CD14-positive monocyte (primary cell): ENCODE measurements at regions not wholly inside any gene's neighbourhood (a gene's known extent, or its start where the extent isn't known, plus 50 kb on each side); places are given as distances from the start of the nearest gene placed in this dataset.

ENCODE experiments used
- DNase-seq, 3 donors: peaks; one replicate each; pipeline ENCODE4 v3.0.0-alpha.2; 2011 to 2022
- H2AFZ ChIP-seq: 2 replicates; pipeline ENCODE4 v1.6.0; 2012; ENCODE audit warnings: mild to moderate bottlenecking, low read depth, low read length, inconsistent platforms; ENCODE audit not compliant: insufficient read depth, poor library complexity, severe bottlenecking
- H3K27ac ChIP-seq, 2 donors: 1 replicate in 1 of 2; 2 replicates in 1 of 2; pipeline ENCODE4 v1.5.1; 2012 to 2013; ENCODE audit warnings: low read length in 2 of 2, control low read depth in 1 of 2, inconsistent platforms in 1 of 2, low read depth in 1 of 2, mild to moderate bottlenecking in 1 of 2
- H3K27me3 ChIP-seq, 2 donors: one replicate each; pipeline versions ENCODE4 v1.6.0 to v1.6.1; 2011 to 2013; ENCODE audit warnings: low read length in 2 of 2; ENCODE audit not compliant: control insufficient read depth in 2 of 2, insufficient read depth in 2 of 2
- H3K36me3 ChIP-seq, 2 donors: replicated peaks in 1 of 2; 1 replicate in 1 of 2; 2 replicates in 1 of 2; pipeline versions ENCODE4 v1.5.1 to v1.6.1; 2012 to 2013; ENCODE audit warnings: low read length in 2 of 2, control low read depth in 1 of 2, inconsistent platforms in 1 of 2, mild to moderate bottlenecking in 1 of 2; ENCODE audit not compliant: insufficient read depth in 2 of 2, control insufficient read depth in 1 of 2
- H3K4me1 ChIP-seq, 2 donors: 1 replicate in 1 of 2; 2 replicates in 1 of 2; pipeline versions ENCODE4 v1.5.1 to v1.6.1; 2012 to 2013; ENCODE audit warnings: low read length in 2 of 2, control low read depth in 1 of 2, inconsistent platforms in 1 of 2, mild to moderate bottlenecking in 1 of 2, moderate library complexity in 1 of 2; ENCODE audit not compliant: insufficient read depth in 2 of 2, control insufficient read depth in 1 of 2
- H3K4me2 ChIP-seq: replicated peaks from 2 replicates; pipeline ENCODE3; 2012; ENCODE audit warnings: low read length, moderate library complexity, mild to moderate bottlenecking; ENCODE audit not compliant: poor library complexity, severe bottlenecking; ENCODE audit errors: extremely low read depth
- H3K4me3 ChIP-seq, 3 experiments: fragments of 200-600 bp in 1 of 3; sonication (generic) in 1 of 3; replicated peaks in 1 of 3; 1 replicate in 2 of 3; 2 replicates in 1 of 3; pipeline ENCODE4 v1.5.1; 2011 to 2013; ENCODE audit warnings: low read length in 3 of 3, mild to moderate bottlenecking in 3 of 3, control low read depth in 2 of 3, low read depth in 2 of 3, inconsistent platforms in 1 of 3, moderate library complexity in 1 of 3
- H3K79me2 ChIP-seq: 2 replicates; pipeline ENCODE4 v1.6.0; 2012; ENCODE audit warnings: mild to moderate bottlenecking, control low read depth, inconsistent platforms, low read length, moderate library complexity; ENCODE audit not compliant: insufficient read depth
- H3K9ac ChIP-seq: 2 replicates; pipeline ENCODE4 v1.6.0; 2017; ENCODE audit warnings: low read length, mild to moderate bottlenecking; ENCODE audit not compliant: insufficient read depth, poor library complexity, severe bottlenecking
- H3K9me3 ChIP-seq, 2 donors: replicated peaks in 1 of 2; 1 replicate in 1 of 2; 2 replicates in 1 of 2; pipeline versions ENCODE4 v1.5.1 to v1.6.1; 2012 to 2013; ENCODE audit warnings: low read length in 2 of 2, control low read depth in 1 of 2; ENCODE audit not compliant: control insufficient read depth in 1 of 2, insufficient read depth in 1 of 2
- H4K20me1 ChIP-seq: 2 replicates; pipeline ENCODE4 v1.6.0; 2012; ENCODE audit warnings: mild to moderate bottlenecking, low read length, control low read depth, moderate library complexity; ENCODE audit not compliant: insufficient read depth
- H3K27ac Mint-ChIP-seq, 7 donors: one replicate each; pipeline ENCODE4 v1.8.0; 2020; ENCODE audit warnings: mild to moderate bottlenecking in 7 of 7, mixed read lengths in 7 of 7, moderate library complexity in 6 of 7, inconsistent platforms in 2 of 7
- H3K27me3 Mint-ChIP-seq, 3 donors: one replicate each; pipeline ENCODE4 v1.8.0; 2021 to 2022; ENCODE audit warnings: low read depth in 3 of 3, mild to moderate bottlenecking in 3 of 3, mixed read lengths in 3 of 3, moderate library complexity in 3 of 3, inconsistent platforms in 1 of 3
- H3K36me3 Mint-ChIP-seq, 2 donors: one replicate each; pipeline ENCODE4 v1.8.0; 2020; ENCODE audit warnings: mixed read lengths in 2 of 2, inconsistent platforms in 1 of 2, mild to moderate bottlenecking in 1 of 2
- H3K4me1 Mint-ChIP-seq: one replicate; pipeline ENCODE4 v1.8.0; 2020; ENCODE audit warnings: mild to moderate bottlenecking, mixed read lengths
- H3K4me3 Mint-ChIP-seq, 2 donors: one replicate each; pipeline ENCODE4 v1.8.0; 2020; ENCODE audit warnings: mild to moderate bottlenecking in 2 of 2, mixed read lengths in 2 of 2, moderate library complexity in 1 of 2
- H3K9me3 Mint-ChIP-seq, 7 donors: one replicate each; pipeline ENCODE4 v1.8.0; 2020 to 2022; ENCODE audit warnings: mixed read lengths in 7 of 7, mild to moderate bottlenecking in 6 of 7, moderate library complexity in 6 of 7, inconsistent platforms in 2 of 7
- WGBS: methylation state at CpG from one replicate; pipeline ENCODE4 v1.1.5; 2013; ENCODE audit warnings: missing lambda C conversion rate; ENCODE audit not compliant: insufficient coverage; 5-methylcytosine and 5-hydroxymethylcytosine counted together
- intact Hi-C, 2 donors: fragments of 100-400 bp; cut with micrococcal nuclease; formaldehyde crosslinking; loops; one replicate each; pipeline versions ENCODE4 v1.15.0 to v1.15.1; 2023
- TF ChIP-seq, protein P1 (sequence below): fragments of 200-600 bp; IDR thresholded peaks from one replicate; pipeline ENCODE4 v1.8.0; 2022; ENCODE audit warnings: antibody characterized with exemption, mild to moderate bottlenecking

DNA sequence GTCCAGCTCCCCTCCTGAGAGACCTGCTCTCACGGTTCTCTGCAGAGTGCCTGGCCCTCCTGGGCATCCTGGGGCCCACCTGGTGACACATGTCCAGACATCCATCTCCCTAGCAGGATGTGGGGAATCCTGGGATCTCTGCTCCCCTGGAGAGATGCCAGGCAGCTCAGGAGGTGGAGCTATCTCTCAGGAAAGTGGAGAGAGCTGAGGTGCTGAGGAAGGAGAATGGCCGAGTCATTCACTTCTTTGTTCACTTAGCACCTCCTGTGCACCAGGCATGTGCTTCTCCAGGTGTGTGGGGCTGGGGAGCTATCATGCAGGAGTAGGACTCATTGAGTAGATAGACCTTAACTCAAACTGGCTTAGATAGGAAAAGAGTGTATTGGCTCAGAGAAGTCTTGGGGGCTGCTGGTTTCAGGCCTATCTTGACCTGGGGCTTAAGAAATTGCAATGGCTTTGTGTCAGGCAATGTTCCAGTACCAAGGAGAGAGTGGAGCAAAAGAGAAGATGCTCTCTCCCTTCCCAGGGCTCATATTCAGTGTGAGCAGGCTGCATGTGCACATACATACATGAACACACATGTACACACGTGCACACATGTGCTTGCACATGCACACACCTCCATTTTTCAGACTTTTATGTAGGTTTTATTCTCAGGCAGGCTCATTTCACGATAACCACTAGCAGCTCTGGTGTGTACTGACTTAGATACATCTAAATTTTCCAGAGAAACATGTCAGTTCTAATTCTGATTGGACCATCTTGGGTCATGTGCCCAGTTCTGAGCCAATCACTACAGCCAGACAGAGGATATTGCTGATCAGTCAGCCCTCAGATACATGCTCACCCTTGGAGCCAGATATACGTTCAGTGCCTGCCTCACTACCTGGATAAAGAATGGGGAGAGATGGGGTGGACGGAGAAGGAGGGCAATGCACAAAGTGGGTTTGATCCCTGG is 437.6 kb downstream of the PTPRU start:
- no peak overlapping the region for H3K27ac Mint-ChIP-seq
- H3K4me2 ChIP-seq, result no peak overlapping the region
- no peak overlapping the region for H3K27ac ChIP-seq
- no peaks in the 10 kb centered on the region for H4K20me1 ChIP-seq
- no peaks in the 10 kb centered on the region for H3K27me3 ChIP-seq
- WGBS, result 87% methylated on average over 3 of the region's 6 CpGs
- no peaks in the 10 kb centered on the region for H3K36me3 ChIP-seq
- no peaks in the 10 kb centered on the region for H3K9me3 ChIP-seq
- peaks cover 0 to 3% (median 0%) of the 10 kb centered on the region in 7 donors for H3K9me3 Mint-ChIP-seq
- no peak overlapping the region for H3K4me3 Mint-ChIP-seq
- intact Hi-C loops, result no loop called here
- H3K79me2 ChIP-seq, result no peaks in the 10 kb centered on the region
- no peak overlapping the region for H3K9ac ChIP-seq
- no peak overlapping the region for H3K4me3 ChIP-seq
- H3K4me1 ChIP-seq, result no peaks in the 10 kb centered on the region
- no peak overlapping the region for H2AFZ ChIP-seq
- H3K27me3 Mint-ChIP-seq, result peaks cover 2 to 5% (median 4%) of the 10 kb centered on the region in 3 donors
- H3K4me1 Mint-ChIP-seq, result no peaks in the 10 kb centered on the region
- H3K36me3 Mint-ChIP-seq, result no peaks in the 10 kb centered on the region
- TF ChIP-seq, protein P1, sequence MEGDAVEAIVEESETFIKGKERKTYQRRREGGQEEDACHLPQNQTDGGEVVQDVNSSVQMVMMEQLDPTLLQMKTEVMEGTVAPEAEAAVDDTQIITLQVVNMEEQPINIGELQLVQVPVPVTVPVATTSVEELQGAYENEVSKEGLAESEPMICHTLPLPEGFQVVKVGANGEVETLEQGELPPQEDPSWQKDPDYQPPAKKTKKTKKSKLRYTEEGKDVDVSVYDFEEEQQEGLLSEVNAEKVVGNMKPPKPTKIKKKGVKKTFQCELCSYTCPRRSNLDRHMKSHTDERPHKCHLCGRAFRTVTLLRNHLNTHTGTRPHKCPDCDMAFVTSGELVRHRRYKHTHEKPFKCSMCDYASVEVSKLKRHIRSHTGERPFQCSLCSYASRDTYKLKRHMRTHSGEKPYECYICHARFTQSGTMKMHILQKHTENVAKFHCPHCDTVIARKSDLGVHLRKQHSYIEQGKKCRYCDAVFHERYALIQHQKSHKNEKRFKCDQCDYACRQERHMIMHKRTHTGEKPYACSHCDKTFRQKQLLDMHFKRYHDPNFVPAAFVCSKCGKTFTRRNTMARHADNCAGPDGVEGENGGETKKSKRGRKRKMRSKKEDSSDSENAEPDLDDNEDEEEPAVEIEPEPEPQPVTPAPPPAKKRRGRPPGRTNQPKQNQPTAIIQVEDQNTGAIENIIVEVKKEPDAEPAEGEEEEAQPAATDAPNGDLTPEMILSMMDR, result no peak
- no peak for DNase-seq

DNA sequence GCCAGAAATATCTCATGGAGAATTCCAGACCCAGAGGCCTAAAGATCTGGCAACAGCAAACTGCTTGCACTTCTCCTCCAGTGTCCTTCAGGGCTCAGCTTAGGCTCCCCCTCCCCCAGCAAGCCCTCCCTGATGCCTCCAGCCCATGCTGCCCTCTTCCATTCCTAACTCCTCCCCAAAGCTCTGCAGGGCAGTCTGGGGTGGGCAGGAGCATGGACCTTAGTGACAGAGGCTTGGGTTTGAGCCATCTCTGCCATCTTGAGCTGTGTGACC is 436.8 kb downstream of the PTPRU start:
- Mint-ChIP-seq H3K27me3 (peaks cover 4 to 8% (median 4%) of the 10 kb centered on the region in 3 donors), H3K9me3 (peaks cover 0 to 3% (median 0%) of the 10 kb centered on the region in 7 donors), H3K4me1 (no peaks in the 10 kb centered on the region), H3K27ac (no peak overlapping the region), H3K4me3 (no peak overlapping the region), H3K36me3 (no peaks in the 10 kb centered on the region)
- intact Hi-C loops, result no loop called here
- H3K9me3 ChIP-seq, result no peaks in the 10 kb centered on the region
- no peak for DNase-seq
- H3K9ac ChIP-seq, result no peak overlapping the region
- no peaks in the 10 kb centered on the region for H3K4me1 ChIP-seq
- H3K36me3 ChIP-seq, result no peaks in the 10 kb centered on the region
- H3K27ac ChIP-seq, result no peak overlapping the region
- H4K20me1 ChIP-seq, result no peaks in the 10 kb centered on the region
- no peaks in the 10 kb centered on the region for H3K79me2 ChIP-seq
- TF ChIP-seq, protein P1, result no peak
- no peak overlapping the region for H2AFZ ChIP-seq
- no peak overlapping the region for H3K4me2 ChIP-seq
- no peak overlapping the region for H3K4me3 ChIP-seq
- no peaks in the 10 kb centered on the region for H3K27me3 ChIP-seq
